ENCODE measurements at regions not wholly inside any gene's neighbourhood (a gene's known extent, or its start where the extent isn't known, plus 50 kb on each side); places are given as distances from the start of the nearest gene placed in this dataset.

GRCh38 chr4:161222889-161223288 lies 940.9 kb downstream of the FSTL5 start:
- DNase-seq, result no peak

DNA sequence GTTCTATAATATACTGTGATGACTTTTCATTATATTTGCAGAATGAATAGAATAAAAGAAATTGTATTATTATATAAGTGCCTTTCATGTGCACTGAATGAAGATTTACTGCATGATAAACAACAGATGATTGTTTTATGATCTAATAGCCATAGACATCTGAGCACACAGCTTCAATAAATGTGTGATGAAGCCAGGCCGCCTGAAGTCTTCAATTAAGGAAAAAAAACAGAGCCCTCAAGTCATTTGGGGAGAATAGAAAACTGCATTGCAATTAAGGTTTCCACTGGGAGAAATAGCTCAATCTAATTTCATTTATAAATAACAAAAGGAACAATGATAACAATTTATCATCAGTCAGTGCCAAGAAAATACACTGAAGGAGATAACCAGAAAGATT lies 955.2 kb downstream of the FSTL5 start:
- peak; percentile 87 for DNase-seq

DNA sequence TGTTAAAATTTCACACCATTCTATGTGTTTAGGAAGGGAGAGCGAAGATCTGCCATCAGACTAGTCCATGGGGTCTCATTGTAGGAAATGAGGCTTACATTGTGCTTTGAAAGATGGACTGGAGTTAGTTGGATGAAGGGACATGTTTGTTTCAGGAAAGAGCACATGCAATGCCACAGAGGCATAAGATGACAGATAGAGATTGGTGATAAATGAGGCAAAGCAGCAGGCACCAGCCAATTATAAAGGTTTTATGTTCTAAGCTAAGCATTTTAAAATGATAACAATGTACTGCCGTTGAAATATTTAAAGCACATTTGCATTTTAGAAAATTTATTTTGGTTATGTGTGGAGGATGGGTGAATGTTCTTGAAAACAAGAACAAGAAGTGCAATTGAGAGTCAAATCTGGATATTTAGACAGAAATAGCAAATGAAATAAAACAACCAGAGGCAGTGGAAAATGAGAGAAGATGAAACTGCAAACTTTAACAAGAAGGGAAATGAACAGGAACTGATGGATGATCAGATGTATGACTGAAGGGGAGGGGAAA lies 957.2 kb downstream of the FSTL5 start:
- no peak for DNase-seq

GRCh38 chr4:161203865-161204264 lies 959.9 kb downstream of the FSTL5 start:
- no peak for DNase-seq

GRCh38 chr4:161197912-161198311 lies 965.9 kb downstream of the FSTL5 start:
- no peak for DNase-seq

DNA sequence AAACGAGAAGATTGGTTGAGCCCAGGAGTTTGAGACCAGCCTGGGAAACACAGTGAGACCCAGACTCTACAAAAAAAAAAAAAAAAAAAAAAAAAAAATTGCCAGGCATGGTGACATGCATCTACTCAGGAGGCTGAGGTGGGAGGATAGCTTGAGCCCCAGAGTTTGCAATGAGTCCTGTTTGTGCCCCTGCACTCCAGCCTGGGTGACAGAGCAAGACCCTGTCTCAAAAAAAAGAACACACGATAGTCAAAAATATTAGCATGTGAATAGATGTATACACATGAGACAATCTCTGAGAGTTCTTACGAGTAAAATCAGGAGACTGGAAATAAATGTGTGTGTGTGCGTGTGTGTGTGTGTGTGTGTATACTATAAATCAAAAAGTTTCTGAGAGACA lies 966.3 kb downstream of the FSTL5 start:
- no peak for DNase-seq

DNA sequence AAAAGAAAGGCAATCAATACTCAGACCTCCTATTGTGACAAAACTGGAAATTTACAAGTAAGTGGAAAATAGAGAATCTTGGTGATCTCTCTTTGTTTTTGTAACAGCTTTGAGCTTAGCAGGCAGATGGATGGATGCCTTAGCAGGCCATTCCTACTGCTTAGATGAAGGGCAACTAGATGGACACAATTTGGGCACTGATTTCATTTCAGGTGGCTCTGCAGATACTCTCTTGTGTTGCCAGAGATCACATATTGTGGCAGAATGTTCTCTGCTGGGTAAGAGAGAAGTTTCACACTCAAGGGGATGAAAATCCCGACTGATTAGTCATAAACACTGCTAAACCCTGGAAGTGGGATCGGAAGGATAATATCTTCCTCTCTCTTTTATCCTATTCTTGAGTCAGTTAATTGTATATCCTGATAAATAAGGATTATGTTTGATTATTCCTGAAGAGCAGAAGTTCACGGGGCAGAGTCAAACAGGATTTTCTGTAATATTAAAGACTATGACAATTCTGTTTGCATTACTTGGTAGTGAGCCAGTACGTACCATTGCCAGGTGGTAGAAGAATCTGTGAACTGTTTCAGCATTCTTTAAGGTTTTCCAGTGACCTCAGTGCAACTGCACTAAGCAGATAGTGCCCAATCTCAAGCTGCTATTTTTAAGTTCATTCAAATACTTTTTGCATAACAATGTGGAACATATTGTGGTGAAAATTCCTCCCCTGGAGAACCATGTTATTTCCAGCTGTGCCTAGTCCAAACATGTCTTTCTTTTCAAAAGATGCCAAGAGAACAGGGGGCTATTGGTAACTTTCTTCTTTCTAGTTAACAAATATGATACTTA lies 974.3 kb downstream of the FSTL5 start:
- no peak for DNase-seq

GRCh38 chr4:161188578-161188977 lies 975.2 kb downstream of the FSTL5 start:
- no peak for DNase-seq

- no peak for DNase-seq
Observed at GRCh38 chr4:161187569-161187968, 976.2 kb downstream of the FSTL5 start.

- DNase-seq, result no peak
Observed at GRCh38 chr4:161186750-161187149, 977.0 kb downstream of the FSTL5 start.

DNA sequence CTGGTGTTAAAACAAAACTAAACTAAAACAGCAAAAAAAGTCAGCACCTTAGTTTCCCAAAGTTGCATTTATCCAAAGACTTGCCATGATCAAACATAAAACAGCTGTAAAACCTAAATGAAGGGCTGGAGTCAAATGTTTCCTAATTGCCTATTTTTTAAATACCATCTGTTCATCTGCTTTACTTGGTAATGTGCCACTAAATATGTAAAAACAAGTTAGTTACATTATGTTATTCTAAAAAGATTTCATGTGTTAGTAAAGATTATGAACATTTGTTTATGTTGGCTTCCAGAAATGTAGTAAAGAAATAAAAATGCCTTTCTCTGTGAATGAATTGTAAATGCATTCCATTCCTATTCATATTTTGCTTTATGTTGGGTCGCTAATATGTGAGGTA lies 977.8 kb downstream of the FSTL5 start:
- no peak for DNase-seq

DNA sequence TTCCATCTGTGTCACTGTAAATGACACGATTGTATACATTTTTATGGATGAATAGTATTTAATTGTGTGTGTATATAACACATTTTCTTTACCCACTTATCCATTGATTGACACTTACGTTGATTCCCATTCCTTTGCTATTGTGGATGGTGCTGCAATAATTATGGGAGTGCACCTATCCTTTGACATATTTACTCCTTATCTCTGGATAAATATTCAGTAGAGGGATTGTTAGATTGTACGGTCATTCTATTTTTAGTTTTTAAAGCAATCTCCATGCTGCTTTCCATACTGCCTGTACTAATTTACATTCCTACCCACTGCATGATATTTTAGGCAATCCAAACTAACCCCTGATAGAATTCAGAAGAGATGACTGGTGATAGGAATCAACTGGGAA lies 980.1 kb downstream of the FSTL5 start:
- DNase-seq, result no peak

DNA sequence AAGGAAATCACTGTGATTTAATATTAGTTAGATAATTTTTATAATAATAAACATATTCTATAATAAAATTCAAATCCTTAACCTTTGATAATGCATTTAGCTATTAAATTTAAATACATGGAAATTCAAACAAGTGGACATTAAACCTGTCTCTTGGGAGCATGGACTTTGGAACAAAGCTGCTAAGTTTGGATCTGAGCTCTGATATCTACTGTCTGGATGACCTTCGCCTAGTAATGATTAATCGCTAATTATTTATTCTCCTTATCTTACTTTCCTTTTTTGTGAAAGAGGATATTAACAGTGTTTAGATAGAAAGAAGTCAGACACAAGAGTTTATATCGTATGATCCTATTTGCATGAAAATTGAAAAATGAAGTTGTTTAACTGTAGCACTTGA lies 980.9 kb downstream of the FSTL5 start:
- no peak for DNase-seq

- DNase-seq, result no peak
Observed at GRCh38 chr4:161178310-161178709, 985.5 kb downstream of the FSTL5 start.

- no peak for DNase-seq
Observed at GRCh38 chr4:161172396-161173026, 991.3 kb downstream of the FSTL5 start.

- peak; percentile 85 for DNase-seq
Observed at GRCh38 chr4:161167539-161167938, 996.3 kb downstream of the FSTL5 start.

GRCh38 chr4:161160718-161161117 lies 1003.1 kb downstream of the FSTL5 start:
- DNase-seq, result no peak

- no peak for DNase-seq
Observed at GRCh38 chr4:161148051-161148450, 1015.7 kb downstream of the FSTL5 start.

DNA sequence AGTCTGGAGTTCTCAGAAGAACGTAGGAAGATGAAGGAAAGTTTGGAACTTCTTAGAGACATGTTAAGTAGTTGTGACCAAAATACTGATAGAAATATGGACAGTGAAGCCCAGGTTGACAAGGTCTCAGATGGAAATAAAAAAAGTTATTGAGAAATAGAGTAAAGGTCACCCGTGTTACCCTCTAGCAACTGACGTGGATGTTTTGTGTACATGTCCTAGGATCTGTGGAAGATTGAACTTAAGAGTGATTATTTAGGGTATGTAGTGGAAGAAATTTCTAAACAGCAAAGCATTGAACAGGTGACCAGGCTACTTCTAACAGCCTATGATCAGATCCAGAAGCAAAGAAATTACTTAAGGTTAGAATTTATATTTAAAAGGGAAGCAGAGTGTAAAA lies 1020.4 kb downstream of the FSTL5 start:
- DNase-seq, result no peak

DNA sequence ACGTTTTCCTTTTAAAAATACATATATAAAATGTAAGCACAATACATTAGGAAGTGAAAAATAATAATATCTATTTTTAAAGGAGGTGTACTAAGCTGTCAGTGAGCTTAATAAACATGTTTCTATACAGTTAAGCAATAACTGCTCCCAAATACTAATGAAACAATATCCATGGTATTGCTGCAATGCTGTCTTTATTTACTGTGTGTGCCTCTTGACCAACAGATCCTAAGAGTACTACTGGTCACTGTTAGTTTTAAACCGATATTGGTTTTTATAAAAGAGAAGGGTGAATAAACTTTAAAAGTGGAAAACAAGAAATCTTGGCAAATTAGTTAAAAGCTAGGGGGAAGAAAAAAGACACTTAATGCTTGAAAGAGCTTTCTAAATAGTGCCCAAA lies 1029.0 kb downstream of the FSTL5 start:
- no peak for DNase-seq

- no peak for DNase-seq
Observed at GRCh38 chr4:161133586-161134276, 1030.1 kb downstream of the FSTL5 start.

GRCh38 chr4:161132715-161133425 lies 1030.9 kb downstream of the FSTL5 start:
- no peak for DNase-seq

GRCh38 chr4:161121451-161121850 lies 1042.3 kb downstream of the FSTL5 start:
- DNase-seq, result no peak
